HG02970 (cell line): ENCODE measurements at regions not wholly inside any gene's neighbourhood (a gene's known extent, or its start where the extent isn't known, plus 50 kb on each side); places are given as distances from the start of the nearest gene placed in this dataset.

Experiments used
- ATAC-seq: cut with Tn5 transposase; IDR thresholded peaks from one replicate; pipeline ENCODE4 v1.9.1; 2021; ENCODE audit warnings: mild to moderate bottlenecking, moderate library complexity, moderate number of reproducible peaks; ENCODE audit not compliant: unreplicated experiment, low FRiP score

DNA sequence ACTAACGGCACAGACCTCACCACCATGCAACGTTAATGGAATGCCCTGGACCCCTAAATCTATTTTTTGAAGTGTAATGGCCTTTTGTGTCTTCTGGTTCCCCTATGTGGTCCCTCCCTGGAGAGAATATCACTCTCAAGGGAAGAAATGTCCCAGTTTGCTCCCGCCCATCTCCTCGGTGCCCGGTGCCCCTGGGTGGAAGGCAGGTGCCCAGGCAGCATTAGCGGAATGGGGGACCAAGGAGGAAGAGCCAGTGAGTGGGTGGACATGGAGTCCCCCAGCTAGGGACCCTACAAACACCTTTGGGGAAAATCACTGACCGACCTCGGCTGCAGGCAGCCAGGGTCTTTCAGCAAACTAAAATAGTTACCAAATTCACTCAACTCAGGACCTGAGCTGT lies 212.1 kb upstream of the RTL1 start:
- no peak for ATAC-seq

DNA sequence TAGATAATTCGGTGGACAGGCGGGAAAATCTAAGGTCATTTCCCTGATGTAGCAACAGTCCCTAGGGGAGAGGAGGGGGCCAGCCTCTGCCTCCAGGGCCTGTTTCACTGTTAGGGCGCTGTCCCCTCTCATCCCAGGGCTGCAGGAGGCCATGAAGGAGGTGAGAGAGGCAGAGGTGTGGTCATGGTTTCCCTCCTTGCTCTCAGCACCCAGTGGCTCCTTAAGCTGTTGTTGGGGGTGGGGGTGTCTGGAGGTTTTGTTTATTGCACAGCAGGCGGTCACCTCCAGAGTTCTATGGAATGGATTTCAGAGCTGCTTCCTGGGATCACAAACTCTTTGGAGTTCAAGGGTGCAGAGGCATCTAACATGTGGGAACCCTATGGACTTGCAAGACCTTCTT lies 212.5 kb upstream of the RTL1 start:
- no peak for ATAC-seq

- no peak for ATAC-seq
Measured at GRCh38 chr14:101116486-101117130, 213.1 kb upstream of the RTL1 start.

GRCh38 chr14:101117543-101117942 lies 214.0 kb upstream of the RTL1 start:
- ATAC-seq: no peak

GRCh38 chr14:101118233-101118632 lies 214.7 kb upstream of the RTL1 start:
- ATAC-seq: no peak

DNA sequence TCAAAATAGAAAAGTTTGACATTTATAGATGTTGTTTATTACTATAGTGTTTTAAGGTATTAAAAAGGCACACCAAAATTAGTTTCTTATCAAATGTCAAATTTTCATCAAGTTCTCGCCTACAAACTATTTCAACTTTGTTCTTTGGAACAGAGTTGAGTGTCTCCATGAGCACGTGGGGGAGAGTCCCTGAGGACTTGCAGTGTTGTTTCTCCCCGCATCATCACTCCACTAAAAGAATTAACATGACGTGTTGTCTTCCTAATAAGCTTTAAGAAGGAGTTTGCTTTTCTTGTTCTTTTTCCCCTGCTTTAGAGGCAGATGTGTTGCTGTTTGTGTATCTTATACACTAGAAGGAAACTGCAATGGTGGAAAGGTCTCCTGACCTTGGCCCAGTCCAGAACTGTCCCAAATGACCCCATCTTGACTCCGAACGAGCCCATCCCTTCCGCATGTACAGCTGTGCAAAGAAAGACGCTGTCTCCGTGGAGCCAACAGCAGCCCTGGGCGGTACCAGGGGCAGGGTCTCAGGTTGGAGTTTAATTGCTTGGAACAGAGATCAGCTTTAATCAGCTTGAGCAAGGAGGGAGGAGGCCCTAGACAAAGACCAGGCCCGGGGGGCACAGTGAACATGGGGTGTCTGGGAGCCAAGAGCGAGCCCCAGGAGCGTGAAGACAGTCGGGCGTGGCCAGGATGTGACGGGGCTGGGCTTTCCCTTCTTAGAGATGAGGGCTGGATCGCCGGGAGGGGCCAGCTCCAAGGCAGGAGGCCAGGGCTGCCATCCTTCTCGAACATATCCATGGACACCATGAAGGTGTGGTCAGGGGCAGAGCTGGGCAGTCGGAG lies 215.4 kb upstream of the RTL1 start:
- ATAC-seq: no peak

DNA sequence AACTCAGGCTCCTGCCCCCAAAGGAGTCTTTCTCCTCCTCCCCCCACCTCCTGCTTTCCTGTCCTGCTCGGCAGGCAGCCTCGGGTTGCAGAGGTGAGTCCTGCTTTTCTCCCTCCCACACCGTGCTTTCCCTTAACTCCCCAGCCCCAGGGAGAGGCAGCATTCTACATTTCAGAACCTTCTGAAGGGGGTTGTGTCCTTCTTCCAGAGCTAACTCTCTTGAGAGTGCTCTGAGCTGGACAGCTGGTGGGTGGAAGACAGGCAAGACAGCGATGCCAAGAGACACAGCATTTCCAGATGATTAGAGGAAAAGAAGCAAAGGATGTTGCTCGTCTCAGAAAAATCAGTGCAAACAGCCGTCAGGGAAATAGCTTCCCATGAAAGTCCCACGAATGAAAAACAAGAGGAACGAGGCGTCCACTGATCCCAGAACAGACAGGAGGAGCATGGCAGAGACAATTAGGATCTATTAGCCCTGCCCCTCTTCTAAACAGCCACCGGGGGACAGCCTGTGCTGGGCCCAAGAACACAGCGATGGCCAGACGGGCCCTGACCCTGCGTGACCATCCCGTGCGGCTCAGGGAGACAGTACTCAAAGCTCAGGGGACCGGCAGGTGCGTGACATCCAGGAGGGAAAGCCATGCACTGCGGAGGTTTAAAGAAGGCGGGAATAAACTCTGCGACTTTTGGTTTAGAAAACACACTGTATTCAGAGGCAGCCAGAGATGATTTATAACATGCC lies 216.5 kb upstream of the RTL1 start:
- no peak for ATAC-seq

- ATAC-seq: no peak
Measured at GRCh38 chr14:101120641-101121507, 217.4 kb upstream of the RTL1 start.

DNA sequence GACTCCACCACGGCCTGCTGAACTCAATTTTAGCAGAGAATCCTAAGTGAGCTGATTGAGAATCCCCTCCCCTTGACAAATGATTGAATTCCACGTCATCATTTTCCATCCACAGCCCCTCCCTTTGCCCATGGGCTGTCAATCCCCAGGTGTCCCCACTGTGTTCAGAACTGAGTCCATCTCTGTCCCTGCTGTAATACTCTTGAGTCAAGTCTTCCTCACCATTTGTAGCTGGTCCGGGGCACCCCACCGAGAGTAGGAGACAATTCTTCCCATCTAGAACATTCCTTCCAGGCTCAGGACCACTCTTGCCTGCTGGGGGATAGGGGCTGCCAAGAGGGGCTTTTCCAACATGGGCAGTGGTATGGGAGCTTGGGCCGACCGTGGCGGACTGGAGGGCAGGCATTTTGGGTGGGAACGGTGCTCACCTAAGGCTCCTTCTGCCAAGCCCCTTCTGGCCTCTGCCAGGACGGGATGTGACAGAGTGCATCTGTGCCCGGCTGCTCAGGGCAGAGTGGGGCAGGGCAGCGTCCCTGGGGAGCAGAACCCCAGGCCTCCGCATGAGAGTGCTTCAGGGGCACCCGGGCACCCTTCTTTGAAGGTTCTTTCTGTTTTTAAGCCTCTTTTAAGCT lies 218.1 kb upstream of the RTL1 start:
- no peak for ATAC-seq

DNA sequence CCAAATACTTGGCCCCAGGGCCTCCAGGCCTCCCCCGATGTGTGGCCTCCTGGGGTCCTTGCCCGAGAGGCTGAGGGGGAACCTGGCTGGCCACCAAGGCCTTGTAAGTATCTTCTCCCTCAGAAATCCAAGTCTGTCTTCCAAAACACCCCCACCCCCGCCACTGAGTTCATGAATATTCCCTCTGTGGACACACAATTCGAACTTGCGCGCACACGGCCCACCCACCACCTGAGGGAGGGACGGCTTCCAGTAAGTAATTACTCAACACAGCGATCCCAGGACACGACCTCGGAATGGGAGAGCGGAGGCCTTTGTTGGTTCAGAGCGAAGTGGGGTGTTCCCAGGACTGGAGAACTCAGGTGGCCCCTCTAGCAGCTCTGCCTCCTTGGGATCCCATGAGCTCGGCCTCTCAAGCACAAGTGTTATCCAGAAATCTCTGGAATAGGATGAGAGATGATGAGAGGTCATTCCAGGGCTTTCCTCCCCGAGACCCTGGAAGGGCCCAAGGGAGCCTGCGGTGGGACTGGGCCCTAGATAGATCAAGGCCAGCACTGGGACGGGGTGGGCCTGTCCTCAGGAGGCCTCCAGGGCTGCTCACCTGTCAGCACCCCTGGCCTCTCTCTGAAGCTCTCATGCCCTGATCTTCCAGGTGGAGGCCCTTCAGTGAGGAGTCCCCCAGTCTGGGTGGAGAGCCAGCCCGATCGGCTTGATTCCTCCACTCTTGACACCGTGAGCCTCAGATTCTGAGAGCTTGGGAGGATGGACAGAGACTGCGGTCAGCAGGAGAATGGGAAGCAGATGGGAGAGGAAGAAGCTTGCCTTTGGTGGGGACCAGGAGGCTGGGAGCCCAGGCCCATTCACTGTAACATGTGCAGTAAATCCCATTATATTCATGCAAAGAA lies 219.0 kb upstream of the RTL1 start:
- ATAC-seq: no peak

- no peak for ATAC-seq
Measured at GRCh38 chr14:101123618-101124510, 220.3 kb upstream of the RTL1 start.

GRCh38 chr14:101124815-101125214 lies 221.3 kb upstream of the RTL1 start:
- ATAC-seq: no peak

- no peak for ATAC-seq
Measured at GRCh38 chr14:101125313-101125712, 221.8 kb upstream of the RTL1 start.

GRCh38 chr14:101125719-101126651 lies 222.5 kb upstream of the RTL1 start:
- no peak for ATAC-seq

GRCh38 chr14:101126731-101127130 lies 223.2 kb upstream of the RTL1 start:
- ATAC-seq: no peak

DNA sequence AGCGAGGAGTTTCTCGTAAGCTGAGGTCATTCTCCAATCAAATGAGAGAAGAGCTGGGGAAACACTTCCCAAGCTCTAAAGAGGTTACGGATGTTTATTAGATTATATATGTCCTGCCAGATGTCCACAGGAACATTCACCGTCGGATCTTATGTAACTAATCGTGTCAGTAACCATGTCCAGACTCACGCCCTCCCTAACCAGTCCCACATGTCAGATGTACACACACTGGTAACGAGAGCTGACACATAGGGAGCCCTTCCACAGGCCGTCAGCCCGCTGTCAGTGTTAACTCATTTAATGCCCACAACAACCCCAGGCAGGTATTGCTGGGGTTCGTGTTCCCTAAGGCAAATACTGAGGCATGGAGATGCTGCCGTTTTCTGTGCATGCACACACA lies 223.7 kb upstream of the RTL1 start:
- ATAC-seq: no peak
